Kidney tubule cell (primary cell): ENCODE measurements at regions not wholly inside any gene's neighbourhood (a gene's known extent, or its start where the extent isn't known, plus 50 kb on each side); places are given as distances from the start of the nearest gene placed in this dataset.
A peak's percentile ranks its signal among the peaks of the same experiment; 100 is the strongest.
"Not testable (repeated sequence)": the region's sequence is repeated elsewhere in the genome, so short reads cannot be mapped to it uniquely, and the experiment has no call there.

Experiments used
- DNase-seq: peaks from one replicate; pipeline ENCODE4 v3.0.0-alpha.2; 2018; ENCODE audit warnings: low spot score

DNA sequence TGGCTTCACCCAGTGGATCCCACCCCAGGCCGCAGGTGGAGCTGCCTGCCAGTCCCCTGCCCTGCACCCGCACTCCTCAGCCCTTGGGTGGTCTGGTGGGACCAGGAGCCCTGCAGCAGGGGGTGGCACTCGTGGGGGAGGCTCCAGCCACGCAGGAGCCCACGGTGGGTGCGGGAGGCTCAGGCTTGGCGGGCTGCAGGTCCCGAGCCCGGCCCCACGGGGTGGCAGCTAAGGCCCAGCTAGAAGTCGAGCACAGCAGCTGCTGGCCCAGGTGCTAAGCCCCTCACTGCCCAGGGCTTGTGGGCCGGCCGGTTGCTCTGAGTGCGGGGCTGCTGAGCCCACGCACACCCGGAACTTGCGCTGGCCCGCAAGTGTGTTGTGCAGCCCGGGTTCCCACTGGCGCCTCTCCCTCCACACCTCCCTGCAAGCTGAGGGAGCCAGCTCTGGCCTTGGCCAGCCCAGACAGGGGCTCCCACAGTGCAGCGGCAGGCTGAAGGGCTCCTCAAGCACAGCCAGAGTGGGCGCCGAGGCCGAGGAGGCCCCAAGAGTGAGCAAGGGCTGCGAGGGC, 222.6 kb upstream of the LUZP2 start:
- not testable (repeated sequence) for DNase-seq

DNA sequence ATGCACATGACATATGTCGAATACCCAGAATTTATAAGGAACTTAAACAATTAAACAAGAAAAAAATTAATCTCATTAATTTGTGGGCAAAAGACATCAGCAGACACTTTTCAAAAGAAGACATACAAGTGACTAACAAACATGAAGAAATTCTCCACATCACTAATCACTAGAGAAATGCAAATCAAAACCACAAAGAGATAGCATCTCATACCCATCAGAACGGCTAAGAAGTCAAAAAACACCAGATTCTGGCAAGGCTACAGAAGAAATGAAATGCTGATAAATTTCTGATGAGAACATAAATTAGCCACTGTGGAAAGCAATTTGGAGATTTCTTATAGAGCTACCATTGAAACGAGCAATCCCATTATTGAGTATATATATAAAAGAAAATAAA, 210.6 kb upstream of the LUZP2 start:
- no peak for DNase-seq

DNA sequence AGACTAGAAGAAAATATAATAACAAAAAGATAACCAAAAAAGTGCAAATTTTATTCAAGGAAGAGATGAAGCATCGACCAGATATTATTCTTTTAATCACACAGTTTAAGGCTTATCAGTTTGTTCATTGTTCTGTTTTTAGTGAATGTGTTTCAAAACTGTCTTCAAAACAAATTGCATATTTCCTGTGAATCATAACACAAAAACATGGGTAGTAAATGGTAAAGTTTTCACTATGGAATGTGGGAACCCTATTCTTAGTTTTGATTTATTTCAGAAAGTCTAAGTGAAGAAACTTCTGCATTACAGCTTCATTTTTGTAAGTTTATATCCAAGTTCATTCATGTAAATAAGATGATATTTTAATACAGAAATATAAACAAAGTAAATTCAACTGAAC, 207.6 kb upstream of the LUZP2 start:
- no peak for DNase-seq

DNA sequence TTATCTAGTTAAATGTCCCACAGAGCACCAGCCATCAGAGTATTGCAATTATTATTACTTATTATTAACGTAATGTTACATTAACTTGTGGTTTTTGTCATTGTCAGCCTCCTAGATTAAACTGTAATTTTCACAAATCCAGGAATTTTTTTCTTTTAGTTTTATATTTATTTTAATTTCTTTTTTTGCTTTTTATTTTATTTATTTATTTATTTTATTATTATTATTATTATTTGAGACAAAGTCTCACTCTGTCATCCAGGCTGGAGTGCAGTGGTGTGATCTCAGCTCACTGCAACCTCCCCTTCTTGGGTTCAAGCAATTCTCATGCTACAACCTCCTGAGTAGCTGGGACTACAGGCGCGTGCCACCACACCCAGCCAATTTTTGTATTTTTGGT, 202.9 kb upstream of the LUZP2 start:
- DNase-seq, result no peak

DNA sequence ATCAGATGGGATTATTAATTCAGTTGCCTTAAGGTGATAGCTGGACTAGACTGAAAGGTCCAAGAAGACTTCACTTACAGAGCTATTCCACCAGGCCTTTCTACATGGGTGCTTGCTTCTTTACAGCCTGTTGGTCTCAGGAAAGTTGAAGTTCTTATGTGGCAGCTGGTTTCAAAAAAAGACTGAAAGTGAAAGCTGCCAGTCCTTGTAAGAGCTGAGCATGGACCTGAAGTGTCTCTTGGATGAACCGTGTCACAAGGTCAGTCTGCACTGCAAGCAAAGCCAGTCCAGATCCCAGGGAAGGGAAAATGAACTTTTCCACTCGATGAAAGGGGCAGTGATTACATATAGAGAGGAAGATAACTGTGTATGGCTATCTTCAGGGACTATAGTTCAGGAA, 201.5 kb upstream of the LUZP2 start:
- DNase-seq, result no peak

- no peak for DNase-seq
Measured at GRCh38 chr11:24297461-24297860, 199.4 kb upstream of the LUZP2 start.

DNA sequence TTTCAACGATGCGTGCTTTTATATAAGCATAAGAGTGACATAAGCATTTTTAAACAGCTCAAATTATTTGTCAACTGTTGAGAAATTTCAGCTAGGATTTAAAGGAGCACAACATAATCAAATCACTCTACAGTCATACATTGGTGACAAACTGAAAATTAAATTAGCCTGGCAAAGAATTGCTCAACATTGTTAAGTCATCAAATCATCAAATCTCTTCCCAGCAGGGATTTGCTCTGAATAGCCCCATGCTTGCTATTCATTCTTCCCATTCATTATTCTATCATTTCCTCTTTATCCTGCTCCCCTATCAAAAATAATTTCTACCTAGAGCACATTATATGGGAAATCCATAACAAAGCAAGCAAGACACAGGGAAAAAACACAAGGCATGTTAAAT, 198.7 kb upstream of the LUZP2 start:
- DNase-seq, result no peak

DNA sequence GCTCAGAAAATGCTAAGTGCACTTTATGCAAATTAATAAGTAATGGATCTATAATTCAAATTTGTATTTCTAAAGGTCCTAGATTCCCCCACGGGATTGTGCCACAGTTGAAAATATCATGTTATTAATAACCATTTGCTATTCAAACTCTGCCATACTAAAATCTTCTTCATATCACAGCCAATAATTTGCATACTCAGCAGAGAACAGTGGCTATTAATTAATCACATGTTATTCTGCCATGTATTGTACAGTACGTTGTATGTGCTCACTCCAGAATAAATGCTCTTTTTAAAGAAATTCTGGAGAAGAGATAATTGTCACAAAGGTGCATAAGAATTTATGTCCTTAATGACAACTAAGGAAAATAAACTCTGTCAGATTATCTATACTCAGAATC, 184.9 kb upstream of the LUZP2 start:
- no peak for DNase-seq

DNA sequence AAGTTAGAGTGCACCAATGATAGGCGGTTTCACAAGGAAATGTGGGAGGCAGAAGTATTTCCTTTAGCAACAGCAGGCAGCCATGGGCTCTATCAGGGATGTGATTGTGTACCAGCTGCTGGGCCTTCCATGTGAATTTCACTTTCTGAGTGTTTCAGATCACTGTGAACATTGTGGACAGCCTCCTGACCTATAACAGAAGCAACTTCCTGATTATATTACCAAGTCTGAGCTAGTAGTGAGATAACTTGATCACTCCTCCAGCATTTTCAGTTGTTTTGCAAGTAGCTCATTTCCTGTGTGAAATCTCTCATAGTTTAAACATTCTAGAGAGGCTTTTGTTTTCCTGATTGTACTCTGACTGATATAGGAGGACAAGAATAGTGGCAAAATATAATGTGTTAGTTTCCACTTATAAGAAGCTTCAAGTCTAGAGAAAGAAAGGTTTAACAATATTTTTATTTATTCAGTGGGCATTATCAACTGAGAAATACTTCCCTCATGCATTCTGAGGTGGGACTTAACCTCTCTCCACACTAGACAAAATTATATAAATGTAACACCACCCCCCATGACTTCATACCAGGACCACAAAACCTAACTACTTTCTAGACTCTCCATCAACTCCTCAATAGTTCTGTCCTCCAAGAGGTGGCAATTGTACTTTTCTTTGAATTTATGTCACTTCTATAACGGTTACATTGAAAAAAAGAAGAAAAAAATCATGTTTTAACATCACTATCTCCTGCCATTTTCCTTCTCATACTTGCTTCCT, 184.2 kb upstream of the LUZP2 start:
- DNase-seq, result no peak

DNA sequence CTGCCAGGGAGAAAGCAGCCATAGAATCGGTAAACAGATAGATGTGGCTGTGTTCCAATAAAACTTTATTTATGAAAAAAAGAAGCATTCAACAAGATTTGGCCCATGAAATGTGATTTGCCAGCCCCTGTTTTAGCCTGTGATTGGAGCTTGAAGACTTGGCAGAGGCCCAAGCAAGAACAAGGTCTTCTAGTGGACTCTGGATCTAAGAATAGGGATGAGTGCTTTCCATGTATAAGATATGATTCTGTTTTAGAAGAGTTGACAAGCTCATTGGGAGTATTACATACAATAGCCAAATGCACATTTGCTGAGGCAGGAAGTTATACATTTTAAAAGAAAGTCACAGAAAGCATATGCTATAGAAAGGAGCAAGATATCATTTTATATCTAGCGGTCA, 175.6 kb upstream of the LUZP2 start:
- no peak for DNase-seq

- peak; percentile 56 for DNase-seq
Measured at GRCh38 chr11:24324211-24324610, 172.6 kb upstream of the LUZP2 start.

- no peak for DNase-seq
Measured at GRCh38 chr11:24344222-24344621, 152.6 kb upstream of the LUZP2 start.

DNA sequence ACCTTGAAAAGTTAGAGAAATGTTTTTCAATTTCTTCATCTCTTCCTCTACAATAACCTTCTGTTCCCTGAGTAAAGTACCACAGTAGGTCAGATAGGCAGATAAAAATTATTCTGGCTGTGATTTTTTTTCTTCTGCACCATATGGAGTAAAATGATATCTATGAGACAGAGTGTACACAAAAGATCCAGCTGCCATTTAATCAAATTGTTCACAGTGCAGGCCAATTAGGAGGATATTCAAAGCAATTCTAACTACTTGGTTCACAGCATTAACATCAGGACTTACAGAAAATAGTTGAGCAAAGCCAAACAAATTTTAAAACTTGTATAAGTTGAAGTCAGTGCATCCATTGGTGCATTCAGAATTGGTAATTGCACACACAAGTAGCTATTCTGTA, 147.9 kb upstream of the LUZP2 start:
- DNase-seq, result no peak

DNA sequence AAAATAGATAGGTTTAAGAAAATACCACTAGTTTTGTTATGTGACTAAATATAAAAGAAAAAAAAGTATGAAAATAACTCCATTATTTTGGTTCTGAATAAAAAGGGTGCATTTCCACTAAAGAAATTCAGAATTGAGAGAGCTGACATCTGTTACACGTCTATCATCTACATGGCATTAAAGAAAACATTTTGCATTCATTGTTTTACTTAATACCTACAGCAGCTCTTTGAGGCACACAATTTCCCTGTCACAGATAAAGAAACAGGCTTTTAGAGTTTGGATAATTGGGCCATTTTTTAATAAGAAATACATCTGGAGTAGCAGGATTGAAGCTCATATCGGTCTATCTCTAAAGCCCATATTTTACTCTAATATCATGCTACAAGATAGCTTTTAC, 145.7 kb upstream of the LUZP2 start:
- no peak for DNase-seq

DNA sequence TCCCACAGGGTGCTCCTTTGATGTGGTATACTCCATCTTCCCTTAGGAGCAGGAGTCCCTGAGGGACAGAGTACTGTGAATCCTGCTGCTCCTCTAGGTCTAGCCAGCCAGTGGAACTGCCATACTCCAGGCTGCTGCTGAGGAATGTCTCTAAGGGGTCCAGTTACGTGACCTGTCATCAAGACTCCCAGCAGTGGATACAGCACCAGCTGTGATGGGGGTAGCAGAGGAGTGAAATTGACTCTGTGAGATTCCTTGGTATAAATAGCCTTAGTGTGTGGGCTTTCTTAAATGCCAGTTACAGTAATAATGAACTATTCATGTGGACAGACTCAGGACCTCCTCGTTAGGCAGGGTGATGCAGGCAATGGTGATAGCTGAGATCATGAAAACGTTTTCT, 140.4 kb upstream of the LUZP2 start:
- DNase-seq, result no peak

GRCh38 chr11:24357620-24358410, 139.0 kb upstream of the LUZP2 start:
- DNase-seq, result no peak

DNA sequence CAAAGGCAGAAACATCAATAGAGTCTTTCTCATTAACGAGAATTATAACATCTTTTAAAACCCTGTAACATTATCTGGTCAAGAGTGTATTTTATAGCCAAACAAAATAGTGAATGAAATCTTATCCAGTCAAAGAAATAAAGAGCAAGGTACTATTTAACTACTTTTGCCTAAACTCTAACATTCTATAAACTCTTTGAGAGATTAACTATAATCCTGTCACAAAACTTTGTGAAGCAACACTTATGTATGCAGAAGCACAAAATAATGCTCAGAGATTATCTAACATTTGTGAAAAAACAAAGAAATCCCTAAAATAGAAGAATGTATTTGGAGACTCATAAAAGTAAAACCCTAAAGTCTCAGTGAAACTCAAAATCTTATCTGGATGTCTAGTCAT, 124.4 kb upstream of the LUZP2 start:
- no peak for DNase-seq

DNA sequence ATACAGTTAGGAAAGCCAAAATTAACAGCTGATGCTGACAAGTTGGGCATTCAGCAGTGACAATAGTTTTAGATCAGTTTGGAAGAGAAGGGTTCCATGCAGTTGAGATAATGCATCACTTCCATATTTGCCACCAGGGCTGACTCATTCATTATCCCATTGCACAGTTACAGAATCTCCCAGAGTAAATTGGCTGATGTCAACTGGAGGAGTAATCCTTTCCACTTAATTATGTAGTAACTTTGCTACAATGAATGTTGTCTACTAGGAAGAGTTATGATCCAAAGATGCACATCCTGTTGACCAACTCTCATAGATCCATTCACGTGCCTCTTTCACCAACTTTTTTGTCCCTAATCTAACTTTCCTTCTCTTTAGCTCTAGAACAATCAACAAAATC, 123.3 kb upstream of the LUZP2 start:
- no peak for DNase-seq

DNA sequence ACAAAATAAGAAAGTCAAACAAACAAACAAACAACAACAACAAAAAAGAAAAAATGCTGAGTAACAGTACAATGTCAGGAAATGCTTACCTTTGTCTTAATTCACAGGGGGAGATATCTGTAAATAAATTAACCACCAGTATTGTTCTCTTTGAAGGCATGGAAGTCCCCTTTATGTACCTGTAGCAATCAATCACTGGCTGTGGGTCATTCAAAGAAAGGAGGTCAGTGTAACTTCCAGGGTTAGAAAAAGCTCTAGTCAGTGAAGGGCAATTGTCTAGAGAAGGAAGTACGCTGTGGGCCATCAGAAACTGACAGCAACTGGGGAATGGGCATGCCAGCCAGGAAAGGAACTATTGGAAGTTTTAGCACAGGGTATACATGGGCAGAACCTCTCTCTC, 121.5 kb upstream of the LUZP2 start:
- DNase-seq, result no peak

DNA sequence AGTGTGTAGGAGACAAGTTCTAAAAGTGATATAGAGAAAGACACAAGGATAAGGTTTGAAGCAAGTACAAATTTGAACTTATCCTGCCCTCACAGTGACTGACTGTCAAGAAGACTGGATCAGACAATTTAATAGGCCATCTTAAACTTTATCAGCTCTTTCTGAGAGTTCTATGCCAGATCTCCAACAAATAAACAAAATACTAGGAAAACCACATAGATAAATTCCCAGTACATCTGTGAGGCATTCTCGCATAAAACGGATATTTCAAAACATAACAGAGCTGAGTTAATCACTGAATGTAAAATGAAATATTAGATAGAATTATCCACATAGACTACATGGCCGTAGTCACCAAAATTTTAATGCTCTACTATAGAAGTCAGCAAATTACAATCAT, 120.9 kb upstream of the LUZP2 start:
- no peak for DNase-seq

DNA sequence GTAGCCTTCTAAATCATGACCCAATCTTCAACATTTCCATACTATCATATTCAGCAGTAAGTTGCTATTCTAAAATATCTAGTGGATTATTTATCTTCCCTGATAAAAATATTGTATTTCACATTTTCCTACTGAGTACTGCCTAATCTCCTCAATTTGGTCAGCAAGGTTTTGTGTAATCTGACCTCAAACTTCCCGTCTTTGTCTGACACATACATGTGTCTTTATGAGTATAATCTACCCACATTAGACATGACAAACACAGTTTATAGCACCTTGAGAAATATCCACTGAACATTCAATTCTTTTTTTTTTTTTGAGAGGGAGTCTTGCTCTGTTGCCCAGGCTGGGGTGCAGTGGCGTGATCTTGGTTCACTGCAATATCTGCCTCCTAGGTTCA, 113.7 kb upstream of the LUZP2 start:
- no peak for DNase-seq

DNA sequence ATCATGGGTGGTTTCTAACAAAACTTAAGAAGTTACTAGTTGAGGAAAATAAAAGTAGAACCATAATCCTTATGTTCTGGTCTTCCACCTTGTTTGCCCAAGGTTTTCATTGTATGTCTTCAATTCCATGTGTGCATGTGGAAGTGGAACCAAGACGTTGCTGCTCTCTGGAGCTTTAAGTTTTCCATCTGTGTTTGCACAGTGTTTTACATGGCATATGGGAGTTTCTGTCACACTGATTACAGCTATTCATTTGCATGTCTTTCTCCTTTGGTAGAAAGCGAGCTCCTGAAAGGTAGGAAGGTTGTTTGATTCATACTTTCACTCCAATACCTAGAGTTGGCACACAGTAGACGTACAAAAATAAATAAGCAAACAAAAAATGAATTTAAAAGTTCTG, 112.6 kb upstream of the LUZP2 start:
- DNase-seq, result no peak
